Renal pelvis (tissue), 1 donor: ENCODE measurements at regions not wholly inside any gene's neighbourhood (a gene's known extent, or its start where the extent isn't known, plus 50 kb on each side); places are given as distances from the start of the nearest gene placed in this dataset.

Experiments
- DNase-seq: peaks from one replicate; pipeline ENCODE4 v3.0.0-alpha.2; 2013

DNA sequence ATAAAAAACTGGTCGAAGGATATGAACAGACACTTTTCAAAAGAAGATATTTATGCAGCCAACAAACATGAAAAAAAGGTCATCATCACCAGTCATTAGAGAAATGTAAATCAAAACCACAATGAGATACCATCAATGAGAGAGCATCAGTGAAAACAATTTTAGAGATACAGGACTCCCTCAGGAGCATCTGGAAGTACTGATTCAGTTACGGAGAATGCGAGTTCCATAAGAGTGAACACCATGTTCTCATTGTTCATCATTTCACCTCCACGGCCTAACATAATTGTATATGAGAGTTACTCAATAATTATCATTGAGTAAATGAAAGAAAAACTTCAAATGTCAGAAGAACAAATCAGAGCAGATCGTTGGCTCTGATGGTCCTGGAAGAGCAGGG is 140.9 kb upstream of the TANK start:
- no peak for DNase-seq

- DNase-seq: no peak
Measured at GRCh38 chr2:161020437-161020836, 139.8 kb upstream of the TANK start.

DNA sequence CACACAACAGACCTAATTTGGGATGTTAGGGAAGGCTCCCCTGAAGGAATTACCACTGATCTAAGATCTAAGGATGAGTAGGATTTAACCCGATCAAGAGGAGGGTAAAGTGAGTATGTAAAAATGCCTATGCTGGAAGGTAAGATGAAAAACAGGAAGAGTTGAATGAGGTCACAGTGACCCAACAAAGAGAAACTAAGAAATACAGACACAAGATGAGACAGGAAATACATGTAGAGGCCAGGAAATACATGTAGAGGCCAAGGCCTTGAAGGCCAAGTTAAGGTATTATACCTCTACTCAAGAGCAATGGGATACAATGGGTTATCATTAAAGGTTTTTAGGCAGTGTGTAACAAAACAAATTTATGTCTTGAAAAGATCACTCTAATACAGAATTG is 131.6 kb upstream of the TANK start:
- DNase-seq: no peak

DNA sequence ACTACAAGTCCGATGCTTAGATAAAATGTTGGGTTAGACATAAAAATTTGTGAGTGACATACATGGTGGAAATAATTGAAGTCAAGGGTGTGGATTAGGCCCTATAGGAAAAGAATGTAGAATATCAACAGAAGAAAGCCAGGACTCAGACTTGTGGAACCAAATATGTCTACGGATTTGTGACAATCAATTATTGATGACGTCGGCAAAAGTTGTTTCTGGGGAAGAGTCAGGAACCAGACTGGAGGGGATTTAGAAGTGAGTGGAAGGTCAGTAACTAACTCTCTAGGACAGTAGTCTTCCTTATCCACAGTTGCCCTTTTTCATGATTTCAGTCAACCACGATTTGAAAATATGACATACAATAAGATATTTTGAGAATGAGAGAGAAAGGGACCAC is 130.9 kb upstream of the TANK start:
- DNase-seq: no peak

GRCh38 chr2:161030260-161031063 is 129.8 kb upstream of the TANK start:
- no peak for DNase-seq

DNA sequence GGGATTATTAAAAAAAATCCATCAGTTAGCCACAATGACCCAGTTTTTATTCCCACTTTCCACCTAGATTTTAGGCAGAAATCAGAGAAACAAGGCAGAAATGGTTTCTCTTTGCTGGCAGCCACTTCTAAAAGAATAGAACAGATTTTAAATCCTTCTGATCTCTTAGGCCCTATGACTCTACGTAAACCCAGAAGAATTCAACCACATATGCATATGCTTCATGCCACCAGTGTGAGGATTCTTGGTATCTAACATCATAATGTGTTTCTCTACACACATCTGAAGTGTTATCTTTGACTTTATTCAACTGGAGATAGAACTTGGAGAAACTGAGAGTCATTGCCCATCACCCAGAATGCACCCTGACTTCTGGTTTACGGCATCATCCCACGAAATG is 128.7 kb upstream of the TANK start:
- no peak for DNase-seq

- DNase-seq: no peak
Measured at GRCh38 chr2:161032635-161033034, 127.6 kb upstream of the TANK start.

- no peak for DNase-seq
Measured at GRCh38 chr2:161033059-161033660, 127.1 kb upstream of the TANK start.

GRCh38 chr2:161036926-161037325 is 123.3 kb upstream of the TANK start:
- no peak for DNase-seq

DNA sequence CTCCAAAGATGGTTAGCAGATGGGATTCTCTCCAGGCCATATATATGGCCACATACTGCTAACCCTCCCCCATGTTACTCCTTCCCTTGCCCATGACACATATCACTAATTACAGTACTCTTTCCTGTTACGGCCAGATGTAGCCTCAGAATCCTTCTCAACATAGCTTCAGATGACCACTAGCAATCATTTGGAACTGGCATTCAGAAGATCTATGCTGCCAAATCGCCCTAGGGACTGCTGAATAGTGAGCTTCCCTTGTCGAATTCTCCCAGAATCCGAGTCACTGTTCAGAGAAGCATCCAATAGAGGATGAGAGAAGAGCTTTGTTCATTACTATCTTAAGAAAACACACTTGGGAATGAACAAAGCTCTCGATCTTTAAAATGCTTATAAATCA is 121.2 kb upstream of the TANK start:
- no peak for DNase-seq

DNA sequence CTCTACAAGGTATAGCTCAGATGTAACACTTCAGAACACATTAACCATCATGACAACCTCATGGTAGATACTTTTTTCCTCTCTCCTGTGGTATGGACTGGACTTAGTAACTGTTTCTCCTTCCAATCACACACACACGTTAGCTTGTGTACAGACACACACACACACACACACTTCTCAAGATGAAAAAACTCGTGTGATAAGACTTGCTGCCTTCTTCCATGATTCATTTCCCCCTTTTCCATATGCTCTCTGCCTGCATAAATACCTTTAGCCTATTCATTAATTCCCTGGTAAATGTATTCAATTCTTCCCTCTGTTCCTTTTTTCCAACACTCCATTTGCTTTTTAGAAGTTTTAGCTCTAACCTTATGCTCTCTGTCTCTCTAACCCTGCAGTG is 118.9 kb upstream of the TANK start:
- DNase-seq: no peak

GRCh38 chr2:161042990-161043625 is 117.1 kb upstream of the TANK start:
- no peak for DNase-seq

DNA sequence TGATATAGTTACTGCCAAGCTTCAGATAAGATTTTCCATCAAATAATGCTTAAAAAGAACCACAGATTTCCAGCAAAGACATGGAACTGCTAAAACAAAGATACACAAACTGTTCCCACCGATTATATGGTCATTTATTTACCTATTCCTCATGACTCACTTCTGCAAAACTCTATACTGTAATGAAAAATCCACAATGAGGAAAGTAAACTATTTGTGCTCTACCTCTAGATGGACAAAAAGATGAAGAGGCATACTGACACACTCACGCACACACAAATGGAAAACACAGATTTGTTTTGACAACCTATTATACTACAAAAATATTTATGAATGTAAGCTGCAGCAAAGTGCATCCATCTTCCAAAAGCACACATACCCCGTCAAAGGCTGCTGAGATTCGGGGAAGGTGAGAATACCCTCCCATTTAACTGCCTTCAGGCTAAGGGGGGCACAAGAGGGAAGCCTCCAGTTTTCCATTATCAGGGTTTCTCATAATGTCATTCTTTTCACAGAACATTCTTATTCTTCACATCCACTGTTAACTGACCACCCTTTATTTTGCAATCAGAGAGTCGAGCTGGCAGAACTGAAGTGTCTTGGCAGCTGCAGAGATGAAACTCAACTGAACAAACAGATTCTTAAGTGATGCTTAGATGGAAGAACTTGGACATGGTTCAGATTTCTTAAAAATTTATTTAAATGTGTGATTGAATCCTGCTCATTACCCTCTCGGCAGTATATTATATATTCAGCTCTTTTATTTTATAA is 115.9 kb upstream of the TANK start:
- no peak for DNase-seq

DNA sequence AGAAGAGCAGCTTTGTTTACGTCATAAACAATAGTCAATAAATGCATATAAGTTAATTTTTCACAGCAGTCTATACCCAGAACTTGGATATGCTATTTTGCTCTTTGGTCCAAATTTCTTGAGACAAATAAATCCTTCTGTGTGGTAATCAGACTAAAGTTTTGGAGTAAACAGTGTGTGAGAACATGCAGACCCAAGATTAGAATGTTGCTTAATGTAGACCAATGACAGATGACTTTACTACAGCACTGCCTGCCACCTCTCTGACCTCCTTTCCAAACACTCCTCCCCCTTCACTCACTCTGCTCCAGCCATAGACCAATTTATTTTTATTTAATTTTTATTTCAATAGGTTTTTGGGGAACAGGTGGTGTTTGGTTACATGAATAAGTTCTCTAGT is 115.3 kb upstream of the TANK start:
- DNase-seq: no peak

GRCh38 chr2:161045726-161046125 is 114.5 kb upstream of the TANK start:
- no peak for DNase-seq

GRCh38 chr2:161046876-161047275 is 113.4 kb upstream of the TANK start:
- DNase-seq: no peak

- DNase-seq: no peak
Measured at GRCh38 chr2:161048317-161048716, 111.9 kb upstream of the TANK start.

DNA sequence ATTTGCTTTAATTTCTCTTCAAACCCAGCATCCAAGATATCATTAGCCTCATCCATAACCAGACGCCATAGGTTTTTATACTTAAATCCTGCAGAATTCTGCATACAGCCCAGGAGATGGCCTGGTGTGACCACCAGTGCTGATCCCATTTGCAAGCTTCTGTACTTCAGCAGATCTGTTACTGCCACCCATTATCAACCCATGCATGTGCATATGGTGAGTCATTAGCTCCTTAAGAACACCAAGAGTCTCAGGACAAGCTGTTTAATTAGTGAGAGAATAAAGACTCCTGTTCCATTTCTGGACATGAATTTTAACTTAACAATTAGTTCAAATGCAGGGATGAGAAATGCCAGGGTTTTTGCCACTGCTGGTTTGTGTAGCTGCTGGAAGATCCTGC is 110.7 kb upstream of the TANK start:
- no peak for DNase-seq

GRCh38 chr2:161052214-161052613 is 108.0 kb upstream of the TANK start:
- no peak for DNase-seq

DNA sequence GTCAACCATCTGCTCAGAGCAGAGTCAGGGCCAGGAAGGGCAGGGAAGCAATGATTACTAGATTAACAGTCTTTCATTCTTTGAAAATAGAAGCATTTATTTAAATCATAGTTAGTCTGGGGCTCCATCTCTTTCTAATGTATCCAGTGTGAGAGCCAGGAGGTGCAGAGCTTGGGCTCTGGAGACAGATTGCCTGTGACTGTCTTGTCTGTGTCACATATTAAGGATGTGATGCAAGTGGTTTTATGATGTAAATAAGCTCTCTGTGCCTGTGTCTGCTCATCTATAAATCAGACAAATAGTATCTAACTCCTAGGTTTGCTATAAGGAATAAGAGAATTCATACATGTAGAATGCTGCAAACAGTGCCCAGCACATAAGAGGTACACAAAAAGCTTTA is 104.9 kb upstream of the TANK start:
- DNase-seq: no peak

DNA sequence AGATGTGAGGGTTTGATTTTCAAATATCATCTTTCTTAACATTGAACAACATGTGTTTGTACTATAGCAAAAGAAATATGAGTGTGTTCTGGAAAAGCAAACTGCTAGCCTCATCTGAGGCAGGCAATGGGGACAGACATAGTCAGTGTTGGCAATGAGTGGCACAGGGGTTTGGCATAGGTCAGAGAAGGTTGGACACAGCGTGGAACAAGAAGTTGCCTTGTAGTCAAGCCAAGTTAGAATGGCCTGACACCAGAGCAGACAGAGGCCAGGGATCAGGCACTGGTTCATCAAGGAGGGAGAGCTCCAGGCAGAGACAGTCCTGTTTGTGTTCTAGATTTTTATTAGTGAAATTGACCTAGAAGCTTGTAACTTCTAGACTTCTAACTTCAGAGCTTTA is 100.8 kb upstream of the TANK start:
- DNase-seq: no peak

DNA sequence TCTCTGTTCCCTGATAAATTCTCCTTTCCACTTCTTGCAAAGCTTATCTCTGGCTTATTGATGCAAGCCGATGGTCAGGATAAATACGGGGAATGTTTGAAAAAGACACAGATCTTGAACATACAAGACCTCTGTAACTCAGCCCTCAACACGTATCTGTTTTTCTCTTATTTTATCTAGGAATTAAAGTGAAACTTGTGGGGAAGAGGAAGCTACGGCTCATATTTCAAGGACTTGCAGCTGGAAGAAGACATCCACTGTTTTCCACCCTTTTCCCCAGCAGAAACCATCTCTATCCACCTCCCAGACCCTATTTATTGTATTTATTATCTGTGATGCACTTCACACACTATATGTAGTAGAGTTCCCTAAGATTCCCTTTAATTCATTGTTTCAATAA is 98.4 kb upstream of the TANK start:
- DNase-seq: no peak
